Hypothalamus (tissue), 51 donors: ENCODE measurements at regions not wholly inside any gene's neighbourhood (a gene's known extent, or its start where the extent isn't known, plus 50 kb on each side); places are given as distances from the start of the nearest gene placed in this dataset.

Source experiments
- DNase-seq, 51 donors: peaks; one replicate each; lab custom pipeline; 2025; lab: John Stamatoyannopoulos, UW

DNA sequence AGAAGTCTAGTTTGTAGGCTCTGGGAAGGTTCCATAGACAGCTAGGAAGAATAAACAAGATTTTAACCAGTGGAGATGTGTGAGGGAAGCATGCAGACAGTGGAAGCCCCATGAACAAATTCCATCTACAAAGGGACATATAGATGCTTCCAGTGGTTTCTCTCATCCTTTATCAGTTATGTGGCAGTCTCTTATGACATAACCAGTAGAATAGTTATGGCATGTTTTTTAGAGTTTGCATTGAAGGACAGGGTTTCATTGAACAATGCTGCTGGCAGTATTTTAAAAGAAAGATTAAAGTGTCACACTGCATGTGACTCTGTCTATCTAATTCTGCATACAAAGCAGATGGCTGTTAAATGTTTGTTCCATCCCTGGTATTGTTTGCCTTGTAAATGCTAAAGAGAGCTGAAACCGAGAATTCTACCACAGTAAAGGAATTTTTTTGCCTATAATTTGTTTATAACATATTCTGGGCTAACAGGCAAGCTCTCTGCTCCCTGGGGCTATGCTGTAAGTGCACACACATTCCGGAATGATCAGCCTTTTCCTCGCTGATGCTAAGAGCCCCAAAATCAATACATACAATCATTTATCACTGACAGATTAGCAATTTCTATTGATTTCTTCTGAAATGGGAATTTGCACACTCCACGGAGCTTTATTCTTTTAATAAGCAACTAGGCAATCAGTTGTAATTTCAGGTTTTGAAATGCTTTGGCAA, 76.8 kb upstream of the PELI1 start:
- DNase-seq, result no peak

DNA sequence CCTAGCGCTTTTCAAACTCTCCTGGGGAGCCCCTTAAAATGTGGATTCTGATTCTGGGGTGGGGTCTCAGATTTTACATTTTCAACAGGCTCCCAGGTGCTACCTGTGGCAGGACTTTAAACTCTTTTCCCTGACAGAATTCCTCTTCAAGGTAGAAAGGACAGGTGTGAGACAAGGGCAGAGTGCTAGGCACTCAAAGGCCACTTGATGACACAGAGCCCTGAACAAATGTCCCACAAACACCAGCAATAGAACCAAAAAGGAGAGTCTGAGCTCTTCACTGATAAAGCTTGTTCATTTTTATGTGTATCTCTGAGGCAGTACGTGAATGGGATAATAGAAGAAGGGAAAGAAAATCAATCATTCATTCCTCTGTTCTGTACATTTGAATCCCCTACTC, 77.7 kb upstream of the PELI1 start:
- DNase-seq, result no peak

DNA sequence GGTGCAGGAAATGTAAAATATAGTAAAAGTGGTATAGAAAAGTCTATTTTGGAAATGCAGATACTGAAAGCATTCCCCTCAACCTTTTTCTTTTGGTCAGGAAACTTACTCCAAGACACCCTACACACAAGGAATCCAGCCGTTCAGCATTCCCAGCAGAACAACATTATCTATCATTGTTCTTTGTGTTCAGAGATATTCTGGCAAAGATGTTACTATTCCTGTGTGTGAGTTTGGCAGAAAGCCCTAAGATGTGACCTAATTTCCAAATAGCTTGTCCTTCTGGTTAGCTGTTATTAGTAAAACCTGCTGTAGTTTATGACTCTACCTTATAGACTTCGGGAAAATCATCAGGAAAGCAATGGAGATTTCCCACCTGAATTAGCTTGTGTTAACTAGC, 78.1 kb upstream of the PELI1 start:
- DNase-seq, result peak in 2 of 51 donors; percentile 10 to 40

DNA sequence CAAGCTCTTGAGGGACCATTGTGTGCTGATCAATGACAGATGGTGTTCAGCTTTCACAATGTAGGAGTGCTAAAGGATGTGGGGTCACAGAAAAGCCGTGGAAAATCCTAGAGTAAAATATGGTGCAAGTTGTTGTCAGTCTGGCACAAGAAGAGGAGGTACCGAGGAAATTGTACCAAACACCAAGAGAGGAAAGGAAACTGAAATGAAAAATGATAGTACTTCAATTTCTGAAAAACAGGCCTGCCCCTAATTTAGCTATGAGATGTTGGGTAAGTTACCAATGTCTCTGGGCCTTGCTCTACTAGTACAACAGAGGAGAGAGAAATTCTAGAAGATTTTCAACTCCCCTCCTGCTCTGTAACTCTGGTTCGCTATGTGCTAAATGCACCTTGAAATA, 78.8 kb upstream of the PELI1 start:
- DNase-seq, result no peak

DNA sequence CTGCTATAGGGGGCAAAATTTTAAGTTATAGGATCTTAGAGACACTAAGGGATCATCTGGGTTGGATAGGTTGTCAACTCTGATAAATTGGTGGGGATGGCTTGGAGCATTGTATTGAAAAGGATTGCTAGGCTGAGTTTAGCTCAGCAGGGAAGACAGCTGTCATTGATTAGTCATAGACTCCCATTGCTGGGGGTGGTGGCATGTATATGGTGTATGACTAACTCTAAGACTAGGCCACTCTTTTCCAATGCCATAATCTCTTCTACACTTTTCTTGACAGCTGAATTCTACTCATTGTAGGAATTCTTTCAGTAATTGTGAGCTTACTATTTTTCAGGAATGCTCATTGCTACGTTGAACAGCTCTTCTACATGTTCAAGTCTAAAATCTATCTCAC, 81.3 kb upstream of the PELI1 start:
- DNase-seq, result no peak

DNA sequence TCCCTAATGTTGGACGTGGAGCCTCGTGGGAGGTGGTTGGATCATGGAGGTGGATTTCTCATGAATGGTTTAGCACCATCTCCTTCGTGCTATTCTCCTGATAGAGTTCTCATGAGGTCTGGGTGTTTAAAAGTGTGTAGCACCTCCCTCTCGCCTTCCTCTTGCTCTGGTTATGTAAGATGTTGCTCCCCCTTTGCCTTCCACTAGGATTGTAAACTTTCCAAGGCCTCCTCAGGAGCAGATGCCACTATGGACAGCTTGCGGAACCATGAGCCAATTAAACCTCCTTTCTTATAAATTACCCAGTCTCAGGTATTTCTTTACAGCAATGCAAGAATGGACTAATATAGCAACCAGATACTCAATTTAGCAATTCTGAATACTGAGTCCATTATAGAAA, 82.4 kb upstream of the PELI1 start:
- DNase-seq, result no peak

DNA sequence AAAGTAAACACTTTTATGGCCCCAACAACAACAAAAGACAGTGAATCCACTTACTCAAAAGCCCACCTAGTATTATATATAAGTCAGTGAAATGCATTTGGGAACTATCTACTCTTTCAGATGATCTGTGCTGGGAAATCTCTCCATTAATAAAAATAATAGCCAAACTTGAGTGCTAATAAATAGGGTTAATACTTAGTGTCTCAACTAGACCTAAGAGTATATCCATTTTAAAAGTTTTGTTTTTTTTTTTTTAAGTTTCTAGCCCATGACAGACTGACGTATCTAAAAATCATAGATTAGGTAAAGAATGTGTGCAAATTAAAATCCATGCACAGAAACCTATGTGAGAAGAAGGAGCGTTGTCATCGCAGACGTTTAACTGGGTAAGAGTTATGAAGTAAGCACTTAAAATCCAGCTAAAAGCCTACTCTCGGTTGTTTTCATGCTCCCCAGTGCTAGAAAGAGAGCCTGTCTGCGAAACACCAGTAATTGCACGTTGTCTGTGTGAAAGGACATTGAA, 83.4 kb upstream of the PELI1 start:
- DNase-seq, result no peak

DNA sequence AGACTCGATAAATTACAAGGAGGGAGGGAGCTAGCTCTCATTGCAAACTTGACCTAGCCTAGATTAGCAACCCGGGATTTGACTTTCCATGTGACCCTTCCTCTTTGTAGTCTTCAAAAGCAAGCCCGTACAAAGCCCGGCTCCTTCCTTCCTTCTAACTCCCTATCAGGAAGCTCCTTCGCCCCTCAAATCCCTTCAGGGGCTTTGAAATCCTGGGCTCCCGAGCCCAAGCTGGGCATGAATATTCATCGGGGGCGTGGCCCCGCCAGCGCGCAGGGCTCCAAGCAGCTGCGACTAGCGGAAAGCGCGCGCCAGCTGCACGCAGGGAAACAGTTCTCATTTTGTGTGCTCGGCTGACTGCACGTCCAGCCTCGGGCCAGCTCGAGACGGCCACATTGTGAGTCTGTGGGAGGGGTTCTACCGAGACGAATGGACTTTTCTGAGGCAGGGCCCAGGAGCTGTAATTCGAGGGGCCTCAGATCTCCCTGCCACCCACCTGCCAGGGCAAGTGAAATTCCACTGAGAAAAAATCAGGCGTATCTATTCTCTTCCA, 84.0 kb upstream of the PELI1 start:
- DNase-seq, result peak; percentile 23 to 95 (median 79)

DNA sequence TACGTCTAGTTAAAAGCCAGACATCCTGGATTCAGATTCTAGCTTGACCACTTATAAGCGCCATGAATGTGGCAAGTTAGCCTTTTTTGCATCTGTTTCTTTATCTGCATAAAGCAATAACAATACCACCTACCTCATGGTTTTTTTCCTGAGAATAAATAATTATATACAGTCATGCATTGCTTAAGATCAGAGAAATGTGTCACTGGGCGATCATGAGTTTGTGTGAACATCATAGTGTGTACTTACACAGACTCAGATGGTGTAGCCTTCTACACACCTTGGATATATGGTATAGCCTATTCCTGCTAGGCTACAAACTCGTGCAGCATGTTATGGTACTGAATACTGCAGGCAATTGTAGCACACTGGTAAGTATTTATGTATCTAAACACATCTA, 84.7 kb upstream of the PELI1 start:
- no peak for DNase-seq

DNA sequence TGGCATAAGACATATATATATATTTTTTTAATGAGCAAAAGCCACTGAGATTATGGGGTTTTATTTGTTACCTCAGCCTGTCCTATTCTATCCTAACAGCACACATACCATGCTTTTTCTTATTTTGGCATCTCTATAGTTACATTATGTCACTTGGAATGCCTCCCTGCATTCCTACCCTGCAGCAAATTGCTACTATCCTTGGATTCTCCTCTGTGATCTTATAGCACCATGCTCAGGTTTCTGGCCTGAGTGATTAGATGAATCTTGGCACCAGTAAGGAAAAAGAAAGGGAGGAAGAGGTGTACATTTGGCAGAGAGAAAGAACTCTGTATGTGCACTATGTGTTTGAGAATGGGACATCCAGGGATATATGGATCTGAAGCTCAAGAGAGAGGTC, 86.3 kb upstream of the PELI1 start:
- no peak for DNase-seq

DNA sequence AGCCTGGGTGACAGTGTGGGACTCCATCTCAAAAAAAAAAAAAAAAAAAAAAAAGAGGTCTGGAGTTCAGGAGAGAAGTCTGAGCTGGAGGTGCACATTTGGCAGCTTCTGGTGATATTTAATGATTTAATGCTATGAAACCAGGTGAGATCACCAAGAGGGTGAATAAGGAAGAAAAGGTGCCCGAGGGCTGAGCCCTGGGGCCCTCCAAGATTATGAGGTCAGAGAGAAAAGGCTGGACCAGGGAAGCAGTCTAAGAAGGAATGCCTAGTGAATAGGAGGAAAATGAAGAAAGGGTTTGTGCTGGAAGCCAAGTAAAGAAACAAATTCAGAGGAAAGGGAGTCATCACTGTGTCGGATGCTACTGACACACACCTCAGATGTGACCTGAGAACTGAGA, 88.0 kb upstream of the PELI1 start:
- no peak for DNase-seq

DNA sequence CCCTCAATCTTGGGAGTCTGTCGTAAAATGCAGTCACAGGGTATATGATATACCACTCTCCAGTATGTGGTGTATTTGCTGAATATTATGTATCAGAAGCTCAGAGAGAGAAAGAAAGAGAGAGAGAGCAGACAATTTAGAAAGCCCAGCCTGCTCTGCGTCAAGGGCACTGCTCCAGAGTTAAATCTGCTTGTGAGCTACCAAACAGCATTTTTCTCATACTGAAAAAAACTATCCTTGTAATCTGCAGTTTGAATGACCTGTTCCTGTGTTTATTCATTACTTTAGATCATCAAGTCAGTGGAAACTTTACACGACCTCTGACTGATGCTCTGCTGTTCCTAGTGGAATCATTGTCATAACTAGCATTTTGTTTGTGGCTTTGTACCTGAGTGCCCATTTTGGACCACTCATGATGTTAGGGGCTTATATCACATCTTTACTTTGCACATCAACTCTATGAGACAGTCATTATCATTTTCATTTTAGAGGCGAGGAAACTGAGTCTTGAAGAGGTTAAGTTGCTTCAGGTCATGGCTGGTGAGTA, 89.2 kb upstream of the PELI1 start:
- DNase-seq, result no peak

DNA sequence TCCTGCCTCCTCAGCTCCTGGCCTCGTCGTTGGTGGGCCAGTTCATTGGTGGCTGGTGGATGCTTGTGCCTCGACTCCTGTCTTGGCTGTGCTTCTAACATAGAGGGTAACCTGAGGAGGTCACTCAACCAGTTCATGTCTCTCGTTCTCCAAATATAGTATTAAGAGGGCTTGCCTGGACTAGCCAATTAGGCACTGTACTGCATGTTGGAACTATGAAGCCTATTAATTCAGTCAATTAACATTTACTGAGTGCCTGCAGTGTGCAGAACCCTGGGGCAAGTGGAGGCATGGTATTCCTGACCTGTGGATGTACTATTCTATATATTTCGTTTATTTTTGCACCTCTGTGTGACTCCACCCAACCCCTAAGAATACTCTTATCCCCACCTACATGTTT, 89.9 kb upstream of the PELI1 start:
- DNase-seq, result no peak

DNA sequence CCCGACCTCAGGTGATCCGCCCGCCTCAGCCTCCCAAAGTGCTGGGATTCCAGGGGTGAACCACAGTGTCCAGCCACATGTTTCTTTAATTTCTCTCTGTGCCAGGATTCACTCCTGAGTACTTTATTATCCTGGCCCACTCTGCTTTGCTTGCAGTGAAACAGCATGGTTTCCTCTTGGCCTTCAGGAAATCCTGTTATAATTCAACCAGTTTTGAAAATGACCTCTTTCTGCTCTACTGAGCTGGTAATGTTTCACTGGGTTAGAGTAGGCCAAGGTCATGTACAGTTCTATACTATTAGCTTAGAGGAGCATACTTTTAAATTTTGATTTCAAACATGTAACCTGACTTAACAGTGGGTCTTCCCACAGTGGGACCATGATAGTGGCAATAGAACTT, 90.6 kb upstream of the PELI1 start:
- no peak for DNase-seq

DNA sequence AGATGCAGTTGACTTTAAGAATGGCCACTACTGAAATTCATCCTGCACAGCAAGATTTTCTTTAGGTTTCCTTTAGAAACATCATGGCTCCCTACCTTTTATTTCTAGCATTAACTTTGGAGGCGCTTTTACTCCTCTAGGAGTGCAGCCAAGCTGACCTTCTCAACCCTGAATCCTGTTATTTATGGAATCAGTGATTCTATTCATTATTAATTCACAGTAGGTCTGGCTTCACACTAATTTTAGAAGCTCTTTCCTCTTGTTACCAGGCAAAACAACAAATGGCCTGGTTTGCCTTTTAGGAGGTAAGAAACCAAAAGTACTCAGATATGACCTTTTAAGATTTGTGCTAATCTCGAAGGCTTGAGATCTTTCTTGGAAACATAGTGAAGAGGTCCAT, 93.0 kb upstream of the PELI1 start:
- DNase-seq, result no peak

DNA sequence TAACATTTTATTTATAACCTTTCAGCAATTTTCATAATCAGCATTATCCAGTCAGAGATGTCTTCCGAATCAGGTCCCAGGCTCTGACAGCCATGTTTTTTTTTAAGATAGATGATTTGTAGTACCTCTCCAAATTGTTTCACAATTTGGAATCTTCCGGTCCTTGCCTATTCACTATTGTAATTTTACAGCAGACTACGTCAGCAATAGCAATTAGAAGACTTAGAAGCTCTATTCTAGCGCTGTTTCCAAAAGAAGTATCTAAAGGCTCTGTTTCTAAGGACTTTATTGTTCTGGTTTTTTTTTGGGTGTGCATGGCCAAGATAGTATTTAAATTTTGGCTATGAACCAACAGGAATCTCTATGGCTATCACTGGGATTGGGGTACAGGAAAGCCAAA, 94.6 kb upstream of the PELI1 start:
- no peak for DNase-seq

DNA sequence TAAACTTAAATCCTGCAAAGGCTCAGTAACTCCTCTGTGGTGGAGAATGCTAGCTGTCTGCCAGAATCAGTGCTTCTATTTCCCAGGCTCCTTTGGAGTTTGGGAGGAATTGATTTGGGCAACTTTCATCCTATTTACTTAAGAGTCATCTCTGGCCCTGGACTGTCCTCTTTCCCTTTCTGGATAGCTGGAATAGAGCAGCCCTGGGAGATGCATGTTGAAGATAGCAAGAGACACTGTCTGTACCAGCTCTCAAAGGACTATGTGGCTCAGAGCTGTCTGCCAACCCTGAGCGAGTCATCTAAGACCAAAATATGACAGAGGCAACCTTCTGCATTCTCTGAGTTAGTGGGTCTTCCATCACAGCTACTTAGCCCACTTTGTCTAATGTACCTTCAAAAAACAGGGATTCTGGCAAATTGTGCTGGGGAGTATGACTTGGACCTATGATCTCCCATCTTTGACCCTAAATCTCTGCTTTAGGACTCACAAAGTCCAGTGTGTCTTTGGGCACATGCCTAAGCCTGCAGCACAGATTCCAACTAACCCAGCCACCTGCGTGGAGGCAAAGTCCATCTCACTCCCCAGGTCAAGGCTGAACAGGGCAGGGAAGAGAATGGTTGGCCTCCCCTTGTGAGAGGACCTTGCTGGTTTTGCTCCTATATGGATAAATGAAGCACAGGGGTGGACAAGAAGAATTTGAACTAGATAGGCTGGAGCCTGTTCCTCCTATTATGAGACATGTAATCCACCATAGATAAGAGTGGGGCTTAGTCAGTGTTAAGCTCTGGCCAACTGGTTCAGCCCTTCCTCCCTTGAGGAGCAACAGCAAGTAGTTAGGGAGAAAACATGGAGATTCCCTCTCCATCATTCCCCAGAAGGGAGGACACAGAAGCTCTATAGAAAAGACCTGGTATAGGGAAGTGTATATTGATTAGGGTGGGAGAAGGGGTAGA, 99.1 kb upstream of the PELI1 start:
- no peak for DNase-seq

DNA sequence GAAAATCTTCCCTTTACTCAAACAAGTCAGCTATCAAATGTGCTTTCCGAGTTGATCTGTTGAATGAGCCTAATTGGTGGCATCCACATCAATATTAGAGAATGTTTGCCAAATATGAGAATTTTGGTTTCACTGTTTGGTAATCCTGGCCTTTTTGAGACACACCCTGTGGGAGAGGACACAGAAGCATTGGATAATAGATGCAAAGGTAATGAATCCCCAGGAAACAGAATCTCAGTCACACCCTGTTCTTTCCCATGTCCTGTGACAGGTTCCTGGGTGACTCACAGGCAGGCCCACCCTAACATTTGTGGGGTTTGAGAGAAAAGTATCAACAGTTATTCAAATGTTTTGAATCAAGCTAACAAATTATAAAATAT, 99.8 kb upstream of the PELI1 start:
- peak in 1 of 51 donors; percentile 24 for DNase-seq

DNA sequence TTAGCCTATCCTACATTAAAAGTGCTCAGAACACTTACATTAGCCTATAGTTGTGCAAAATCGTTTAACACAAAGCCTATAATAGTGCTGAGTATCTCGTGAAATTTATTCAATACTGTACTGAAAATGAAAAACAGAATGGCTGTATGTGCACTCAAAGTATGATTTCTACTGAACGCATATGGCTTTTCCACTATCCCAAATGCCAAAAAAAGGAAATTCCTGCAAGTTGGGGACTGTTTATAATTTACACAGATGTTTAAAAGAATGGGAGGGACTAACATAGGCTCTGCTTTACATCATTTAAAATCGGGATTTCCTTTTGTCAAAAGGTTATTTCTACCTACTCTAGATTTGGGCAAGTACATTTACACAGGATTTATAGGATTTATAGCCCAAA, 101.4 kb upstream of the PELI1 start:
- no peak for DNase-seq

DNA sequence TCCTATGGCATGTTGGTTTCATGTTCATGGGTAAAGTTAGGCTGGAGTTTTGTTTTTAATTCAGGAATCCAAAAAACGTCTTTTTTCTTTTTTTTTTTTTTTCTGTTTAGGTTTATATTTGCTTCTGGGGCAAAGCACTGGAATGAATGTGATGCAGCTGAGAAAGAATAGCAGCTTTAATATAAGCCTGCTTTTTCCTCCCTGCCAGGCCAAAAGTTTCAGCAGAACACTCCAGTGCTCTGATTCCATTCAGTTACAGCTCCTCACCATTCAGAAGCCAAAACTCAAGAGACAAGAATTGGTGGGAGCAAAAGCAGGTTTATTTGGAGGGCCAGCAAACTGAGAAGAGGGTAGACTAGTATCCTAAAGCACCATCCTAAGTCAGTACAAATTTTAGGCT, 102.7 kb upstream of the PELI1 start:
- DNase-seq, result no peak

DNA sequence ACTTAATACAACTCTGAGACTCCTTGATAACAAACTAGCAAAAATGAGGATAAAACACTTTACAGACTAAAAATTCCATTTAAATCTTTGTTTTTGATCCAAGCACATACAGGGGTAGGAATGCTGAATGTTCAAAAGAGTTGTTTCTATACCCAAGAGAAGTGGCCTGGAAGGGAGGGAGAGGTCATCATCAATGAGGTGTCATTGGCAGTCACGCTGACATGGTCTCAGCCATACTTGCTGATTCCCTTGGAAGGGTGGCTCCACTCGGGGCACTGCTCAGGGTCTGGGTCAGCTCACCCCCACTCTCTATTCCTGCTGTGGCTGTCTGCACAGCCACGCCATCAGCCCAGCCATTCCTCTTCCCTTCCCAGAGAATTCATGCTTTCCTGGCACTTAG, 105.2 kb upstream of the PELI1 start:
- no peak for DNase-seq
